ENCODE measurements at regions not wholly inside any gene's neighbourhood (a gene's known extent, or its start where the extent isn't known, plus 50 kb on each side); places are given as distances from the start of the nearest gene placed in this dataset.

- no peak for DNase-seq
These were observed 290.8 kb upstream of the SLCO3A1 start for GRCh38 chr15:91562698-91563097.

- DNase-seq = no peak
These were observed 288.9 kb upstream of the SLCO3A1 start for GRCh38 chr15:91564631-91565030.

- no peak for DNase-seq
These were observed 287.4 kb upstream of the SLCO3A1 start for GRCh38 chr15:91566141-91566540.

GRCh38 chr15:91568036-91568435 lies 285.5 kb upstream of the SLCO3A1 start:
- no peak for DNase-seq

- no peak for DNase-seq
These were observed 281.4 kb upstream of the SLCO3A1 start for GRCh38 chr15:91572110-91572509.

GRCh38 chr15:91576096-91576495 lies 277.4 kb upstream of the SLCO3A1 start:
- DNase-seq = no peak

GRCh38 chr15:91578511-91578910 lies 275.0 kb upstream of the SLCO3A1 start:
- DNase-seq = no peak

GRCh38 chr15:91584895-91585294 lies 268.6 kb upstream of the SLCO3A1 start:
- DNase-seq = no peak

GRCh38 chr15:91586560-91586959 lies 266.9 kb upstream of the SLCO3A1 start:
- no peak for DNase-seq

GRCh38 chr15:91589360-91589759 lies 264.1 kb upstream of the SLCO3A1 start:
- no peak for DNase-seq

GRCh38 chr15:91592567-91592966 lies 260.9 kb upstream of the SLCO3A1 start:
- DNase-seq = no peak

GRCh38 chr15:91593067-91593466 lies 260.4 kb upstream of the SLCO3A1 start:
- DNase-seq = no peak

- no peak for DNase-seq
These were observed 259.9 kb upstream of the SLCO3A1 start for GRCh38 chr15:91593653-91594052.

GRCh38 chr15:91599261-91599660 lies 254.2 kb upstream of the SLCO3A1 start:
- DNase-seq = no peak

GRCh38 chr15:91603384-91604080 lies 250.0 kb upstream of the SLCO3A1 start:
- no peak for DNase-seq

GRCh38 chr15:91604122-91604521 lies 249.4 kb upstream of the SLCO3A1 start:
- no peak for DNase-seq

GRCh38 chr15:91605576-91605975 lies 247.9 kb upstream of the SLCO3A1 start:
- DNase-seq = no peak

- no peak for DNase-seq
These were observed 244.3 kb upstream of the SLCO3A1 start for GRCh38 chr15:91609231-91609630.

- DNase-seq = no peak
These were observed 243.5 kb upstream of the SLCO3A1 start for GRCh38 chr15:91609966-91610365.

GRCh38 chr15:91611561-91612323 lies 241.8 kb upstream of the SLCO3A1 start:
- DNase-seq = no peak

GRCh38 chr15:91620229-91620628 lies 233.3 kb upstream of the SLCO3A1 start:
- no peak for DNase-seq

GRCh38 chr15:91622235-91622634 lies 231.3 kb upstream of the SLCO3A1 start:
- DNase-seq = no peak

GRCh38 chr15:91622711-91623342 lies 230.7 kb upstream of the SLCO3A1 start:
- no peak for DNase-seq

GRCh38 chr15:91624353-91624968 lies 229.0 kb upstream of the SLCO3A1 start:
- no peak for DNase-seq
